ENCODE measurements at regions not wholly inside any gene's neighbourhood (a gene's known extent, or its start where the extent isn't known, plus 50 kb on each side); places are given as distances from the start of the nearest gene placed in this dataset.

GRCh38 chr2:2694746-2695145, 363.7 kb upstream of the MYT1L start:
- DNase-seq (ENCODE audit: low spot score): no peak

- no peak for DNase-seq (ENCODE audit: low spot score)
These were observed 361.7 kb upstream of the MYT1L start for GRCh38 chr2:2692599-2693389.

GRCh38 chr2:2691419-2691818, 360.3 kb upstream of the MYT1L start:
- no peak for DNase-seq (ENCODE audit: low spot score)

- no peak for DNase-seq (ENCODE audit: low spot score)
These were observed 359.9 kb upstream of the MYT1L start for GRCh38 chr2:2690985-2691384.

- DNase-seq (ENCODE audit: low spot score): no peak
These were observed 358.2 kb upstream of the MYT1L start for GRCh38 chr2:2689306-2689705.

- no peak for DNase-seq (ENCODE audit: low spot score)
These were observed 357.2 kb upstream of the MYT1L start for GRCh38 chr2:2688254-2688653.

- no peak for DNase-seq (ENCODE audit: low spot score)
These were observed 356.7 kb upstream of the MYT1L start for GRCh38 chr2:2687745-2688144.

GRCh38 chr2:2686222-2686621, 355.1 kb upstream of the MYT1L start:
- DNase-seq (ENCODE audit: low spot score): no peak

- DNase-seq (ENCODE audit: low spot score): no peak
These were observed 352.6 kb upstream of the MYT1L start for GRCh38 chr2:2683606-2684224.

- DNase-seq (ENCODE audit: low spot score): no peak
These were observed 351.7 kb upstream of the MYT1L start for GRCh38 chr2:2682700-2683342.

GRCh38 chr2:2681711-2682251, 350.7 kb upstream of the MYT1L start:
- no peak for DNase-seq (ENCODE audit: low spot score)

GRCh38 chr2:2681085-2681484, 350.0 kb upstream of the MYT1L start:
- no peak for DNase-seq (ENCODE audit: low spot score)

- DNase-seq (ENCODE audit: low spot score): no peak
These were observed 343.8 kb upstream of the MYT1L start for GRCh38 chr2:2674831-2675230.

GRCh38 chr2:2673406-2673805, 342.3 kb upstream of the MYT1L start:
- DNase-seq (ENCODE audit: low spot score): no peak

GRCh38 chr2:2672249-2672648, 341.2 kb upstream of the MYT1L start:
- no peak for DNase-seq (ENCODE audit: low spot score)

GRCh38 chr2:2671826-2672225, 340.8 kb upstream of the MYT1L start:
- no peak for DNase-seq (ENCODE audit: low spot score)

GRCh38 chr2:2669316-2669715, 338.2 kb upstream of the MYT1L start:
- no peak for DNase-seq (ENCODE audit: low spot score)

GRCh38 chr2:2668681-2669265, 337.7 kb upstream of the MYT1L start:
- DNase-seq (ENCODE audit: low spot score): no peak

- no peak for DNase-seq (ENCODE audit: low spot score)
These were observed 336.6 kb upstream of the MYT1L start for GRCh38 chr2:2667690-2668089.

GRCh38 chr2:2665834-2666133, 334.7 kb upstream of the MYT1L start:
- no peak for DNase-seq (ENCODE audit: low spot score)

GRCh38 chr2:2664989-2665833, 334.1 kb upstream of the MYT1L start:
- no peak for DNase-seq (ENCODE audit: low spot score)

Measured in AG20443 (cell line).